CD4-positive, alpha-beta T cell treated with Interleukin-17A for 4 hours (primary cell): ENCODE measurements at regions not wholly inside any gene's neighbourhood (a gene's known extent, or its start where the extent isn't known, plus 50 kb on each side); places are given as distances from the start of the nearest gene placed in this dataset.
"Not testable (repeated sequence)": the region's sequence is repeated elsewhere in the genome, so short reads cannot be mapped to it uniquely, and the experiment has no call there.

Experiments used
- DNase-seq: peaks from one replicate; pipeline ENCODE4 v3.0.0-alpha.2; 2020; ENCODE audit warnings: mixed read lengths

- no peak for DNase-seq
Observed at GRCh38 chr10:65419629-65420028, 1506.2 kb upstream of the LRRTM3 start.

GRCh38 chr10:65423043-65423442, 1502.8 kb upstream of the LRRTM3 start:
- no peak for DNase-seq

- not testable (repeated sequence) for DNase-seq
Observed at GRCh38 chr10:65429381-65429780, 1496.5 kb upstream of the LRRTM3 start.

- no peak for DNase-seq
Observed at GRCh38 chr10:65430979-65431378, 1494.9 kb upstream of the LRRTM3 start.

GRCh38 chr10:65470986-65471385, 1454.8 kb upstream of the LRRTM3 start:
- no peak for DNase-seq

- DNase-seq = no peak
Observed at GRCh38 chr10:65482848-65483247, 1443.0 kb upstream of the LRRTM3 start.

GRCh38 chr10:65491799-65492198, 1434.0 kb upstream of the LRRTM3 start:
- DNase-seq = no peak

- no peak for DNase-seq
Observed at GRCh38 chr10:65496541-65496940, 1429.3 kb upstream of the LRRTM3 start.

GRCh38 chr10:65497837-65498236, 1428.0 kb upstream of the LRRTM3 start:
- no peak for DNase-seq

GRCh38 chr10:65500716-65501115, 1425.1 kb upstream of the LRRTM3 start:
- DNase-seq = no peak

- DNase-seq = no peak
Observed at GRCh38 chr10:65501259-65501658, 1424.6 kb upstream of the LRRTM3 start.

GRCh38 chr10:65518379-65518778, 1407.5 kb upstream of the LRRTM3 start:
- DNase-seq = no peak

GRCh38 chr10:65528986-65529385, 1396.8 kb upstream of the LRRTM3 start:
- DNase-seq = no peak

GRCh38 chr10:65531545-65531944, 1394.3 kb upstream of the LRRTM3 start:
- DNase-seq = no peak

GRCh38 chr10:65534771-65535170, 1391.1 kb upstream of the LRRTM3 start:
- no peak for DNase-seq

GRCh38 chr10:65544756-65545155, 1381.1 kb upstream of the LRRTM3 start:
- no peak for DNase-seq

- no peak for DNase-seq
Observed at GRCh38 chr10:65548001-65548400, 1377.8 kb upstream of the LRRTM3 start.

GRCh38 chr10:65550761-65551160, 1375.1 kb upstream of the LRRTM3 start:
- DNase-seq = no peak

GRCh38 chr10:65555192-65555591, 1370.6 kb upstream of the LRRTM3 start:
- no peak for DNase-seq

GRCh38 chr10:65556006-65556405, 1369.8 kb upstream of the LRRTM3 start:
- DNase-seq = no peak

GRCh38 chr10:65559369-65559768, 1366.5 kb upstream of the LRRTM3 start:
- DNase-seq = no peak

GRCh38 chr10:65565246-65565645, 1360.6 kb upstream of the LRRTM3 start:
- DNase-seq = no peak

GRCh38 chr10:65566906-65567305, 1358.9 kb upstream of the LRRTM3 start:
- DNase-seq = no peak

GRCh38 chr10:65570143-65571010, 1355.5 kb upstream of the LRRTM3 start:
- no peak for DNase-seq

GRCh38 chr10:65571011-65571570, 1354.7 kb upstream of the LRRTM3 start:
- DNase-seq = no peak
